ENCODE measurements at regions not wholly inside any gene's neighbourhood (a gene's known extent, or its start where the extent isn't known, plus 50 kb on each side); places are given as distances from the start of the nearest gene placed in this dataset.

DNA sequence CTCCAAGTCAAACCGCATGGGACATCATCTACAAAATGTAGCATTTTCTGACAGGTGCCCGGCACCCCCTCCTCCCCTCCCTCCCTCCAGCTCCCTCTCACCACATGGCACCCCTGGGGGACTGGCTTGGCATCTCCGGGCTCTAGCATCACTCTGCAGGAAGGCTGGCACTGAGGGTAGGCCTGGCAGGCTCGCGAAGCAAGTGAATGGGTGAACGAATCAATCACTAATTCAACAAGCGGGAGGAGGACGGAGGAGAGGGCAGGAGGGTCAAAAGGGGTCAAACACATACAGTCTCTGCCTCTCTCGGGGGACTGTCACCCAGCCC lies 155.7 kb downstream of the NUP210 start:
- TF ChIP-seq, protein P1, sequence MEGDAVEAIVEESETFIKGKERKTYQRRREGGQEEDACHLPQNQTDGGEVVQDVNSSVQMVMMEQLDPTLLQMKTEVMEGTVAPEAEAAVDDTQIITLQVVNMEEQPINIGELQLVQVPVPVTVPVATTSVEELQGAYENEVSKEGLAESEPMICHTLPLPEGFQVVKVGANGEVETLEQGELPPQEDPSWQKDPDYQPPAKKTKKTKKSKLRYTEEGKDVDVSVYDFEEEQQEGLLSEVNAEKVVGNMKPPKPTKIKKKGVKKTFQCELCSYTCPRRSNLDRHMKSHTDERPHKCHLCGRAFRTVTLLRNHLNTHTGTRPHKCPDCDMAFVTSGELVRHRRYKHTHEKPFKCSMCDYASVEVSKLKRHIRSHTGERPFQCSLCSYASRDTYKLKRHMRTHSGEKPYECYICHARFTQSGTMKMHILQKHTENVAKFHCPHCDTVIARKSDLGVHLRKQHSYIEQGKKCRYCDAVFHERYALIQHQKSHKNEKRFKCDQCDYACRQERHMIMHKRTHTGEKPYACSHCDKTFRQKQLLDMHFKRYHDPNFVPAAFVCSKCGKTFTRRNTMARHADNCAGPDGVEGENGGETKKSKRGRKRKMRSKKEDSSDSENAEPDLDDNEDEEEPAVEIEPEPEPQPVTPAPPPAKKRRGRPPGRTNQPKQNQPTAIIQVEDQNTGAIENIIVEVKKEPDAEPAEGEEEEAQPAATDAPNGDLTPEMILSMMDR (conservative IDR thresholded peaks at IDR 0.05) = no peak
- no peak for TF ChIP-seq ZFX (IDR thresholded peaks at IDR 0.05)
